PC-9 (cell line): ENCODE measurements at regions not wholly inside any gene's neighbourhood (a gene's known extent, or its start where the extent isn't known, plus 50 kb on each side); places are given as distances from the start of the nearest gene placed in this dataset.

ENCODE experiments used
- EZH2 ChIP-seq: fragments of 200-600 bp; sonication (generic); IDR thresholded peaks from 2 replicates; pipeline ENCODE4 v1.8.0; 2017; ENCODE audit warnings: antibody characterized with exemption, low read depth
- TF ChIP-seq, protein P1 (sequence below): fragments of 200-600 bp; sonication (generic); conservative IDR thresholded peaks from 2 replicates; pipeline ENCODE4 v1.6.1; 2017; ENCODE audit warnings: mixed run types, antibody characterized with exemption, mild to moderate bottlenecking, moderate library complexity

DNA sequence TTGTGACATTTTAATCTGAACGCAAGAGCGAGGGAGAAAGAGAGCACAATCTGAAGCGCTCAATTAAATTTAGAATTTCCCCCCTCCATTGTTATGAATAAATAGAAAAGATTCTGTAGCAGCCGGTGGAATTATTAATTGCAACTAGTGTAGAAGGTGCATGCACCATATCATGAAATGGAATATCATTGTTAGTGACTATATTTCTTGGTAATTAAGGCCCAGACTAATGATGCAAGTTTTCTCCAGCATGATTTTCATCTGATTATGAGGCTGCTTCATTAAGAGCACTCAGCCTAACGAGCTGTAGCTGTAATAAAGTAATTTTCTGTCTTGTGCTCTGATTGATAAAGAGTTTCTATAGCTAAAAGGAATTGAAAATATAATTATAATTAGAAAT is 432.2 kb upstream of the SPRED2 start:
- TF ChIP-seq, protein P1, sequence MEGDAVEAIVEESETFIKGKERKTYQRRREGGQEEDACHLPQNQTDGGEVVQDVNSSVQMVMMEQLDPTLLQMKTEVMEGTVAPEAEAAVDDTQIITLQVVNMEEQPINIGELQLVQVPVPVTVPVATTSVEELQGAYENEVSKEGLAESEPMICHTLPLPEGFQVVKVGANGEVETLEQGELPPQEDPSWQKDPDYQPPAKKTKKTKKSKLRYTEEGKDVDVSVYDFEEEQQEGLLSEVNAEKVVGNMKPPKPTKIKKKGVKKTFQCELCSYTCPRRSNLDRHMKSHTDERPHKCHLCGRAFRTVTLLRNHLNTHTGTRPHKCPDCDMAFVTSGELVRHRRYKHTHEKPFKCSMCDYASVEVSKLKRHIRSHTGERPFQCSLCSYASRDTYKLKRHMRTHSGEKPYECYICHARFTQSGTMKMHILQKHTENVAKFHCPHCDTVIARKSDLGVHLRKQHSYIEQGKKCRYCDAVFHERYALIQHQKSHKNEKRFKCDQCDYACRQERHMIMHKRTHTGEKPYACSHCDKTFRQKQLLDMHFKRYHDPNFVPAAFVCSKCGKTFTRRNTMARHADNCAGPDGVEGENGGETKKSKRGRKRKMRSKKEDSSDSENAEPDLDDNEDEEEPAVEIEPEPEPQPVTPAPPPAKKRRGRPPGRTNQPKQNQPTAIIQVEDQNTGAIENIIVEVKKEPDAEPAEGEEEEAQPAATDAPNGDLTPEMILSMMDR: no peak
- TF ChIP-seq EZH2: no peak
